Mammary epithelial cell (primary cell): ENCODE measurements at regions not wholly inside any gene's neighbourhood (a gene's known extent, or its start where the extent isn't known, plus 50 kb on each side); places are given as distances from the start of the nearest gene placed in this dataset.

Experiments used
- CTCF ChIP-seq, 2 donors: IDR thresholded peaks in 1 of 2; conservative IDR thresholded peaks in 1 of 2; 2 replicates each; pipeline ENCODE4 v1.5.1; 2011 to 2012; ENCODE audit warnings: inconsistent platforms in 2 of 2, low read length in 2 of 2, mild to moderate bottlenecking in 2 of 2, control low read depth in 1 of 2, low read depth in 1 of 2; ENCODE audit not compliant: insufficient read depth in 1 of 2; ENCODE audit errors: extremely low read depth in 1 of 2
- EZH2 ChIP-seq: IDR thresholded peaks from 2 replicates; pipeline ENCODE4 v1.6.1; 2012; ENCODE audit warnings: low read length, inconsistent platforms, borderline replicate concordance

- TF ChIP-seq CTCF (conservative IDR thresholded peaks at IDR 0.05 in 1 of 2, IDR thresholded peaks at IDR 0.05 in 1 of 2; ENCODE audit: extremely low read depth in 1 of 2, insufficient read depth in 1 of 2, low read depth in 1 of 2, low read length in 2 of 2) (no peak), EZH2 (no peak)
Observed at GRCh38 chr20:53841741-53842140, 228.7 kb downstream of the BCAS1 start.
